Astrocyte of the spinal cord (primary cell): ENCODE measurements at regions not wholly inside any gene's neighbourhood (a gene's known extent, or its start where the extent isn't known, plus 50 kb on each side); places are given as distances from the start of the nearest gene placed in this dataset.
"Not testable (repeated sequence)": the region's sequence is repeated elsewhere in the genome, so short reads cannot be mapped to it uniquely, and the experiment has no call there.

Experiments
- DNase-seq: peaks from one replicate; pipeline ENCODE4 v3.0.0; 2011; ENCODE audit warnings: low read depth, low spot score
- H3K4me3 ChIP-seq: 2 replicates; pipeline ENCODE4 v1.5.1; 2011; ENCODE audit warnings: low read depth, mild to moderate bottlenecking, low read length, moderate library complexity
- in situ Hi-C: cut with HindIII; loops from 2 replicates; pipeline ENCODE4 v1.10.0; 2017; ENCODE audit warnings: low sequenced_read_pairs
- TF ChIP-seq, protein P1 (sequence below): IDR thresholded peaks from 2 replicates; pipeline ENCODE4 v1.5.1; 2012; ENCODE audit warnings: low read depth, mild to moderate bottlenecking, low read length, inconsistent platforms

DNA sequence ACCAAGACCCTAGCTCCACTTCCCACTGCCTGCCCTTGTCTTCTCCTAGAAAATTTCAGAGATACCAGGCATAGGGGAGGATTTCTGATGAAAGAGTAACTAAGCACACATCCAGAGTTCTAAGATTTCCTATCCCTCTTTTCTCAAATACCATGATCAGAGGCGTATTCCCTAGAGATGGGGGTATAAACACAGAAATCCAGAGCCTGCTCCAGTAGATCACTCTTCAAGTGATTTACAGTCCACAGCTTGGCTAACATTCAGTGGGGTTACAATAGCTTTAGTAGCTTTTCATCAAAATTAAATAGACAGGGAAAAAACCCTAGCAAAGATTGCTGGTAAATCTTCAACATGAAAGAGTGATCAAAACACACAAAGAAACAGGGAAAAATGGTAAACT, 800.7 kb upstream of the GRM7 start:
- TF ChIP-seq, protein P1, sequence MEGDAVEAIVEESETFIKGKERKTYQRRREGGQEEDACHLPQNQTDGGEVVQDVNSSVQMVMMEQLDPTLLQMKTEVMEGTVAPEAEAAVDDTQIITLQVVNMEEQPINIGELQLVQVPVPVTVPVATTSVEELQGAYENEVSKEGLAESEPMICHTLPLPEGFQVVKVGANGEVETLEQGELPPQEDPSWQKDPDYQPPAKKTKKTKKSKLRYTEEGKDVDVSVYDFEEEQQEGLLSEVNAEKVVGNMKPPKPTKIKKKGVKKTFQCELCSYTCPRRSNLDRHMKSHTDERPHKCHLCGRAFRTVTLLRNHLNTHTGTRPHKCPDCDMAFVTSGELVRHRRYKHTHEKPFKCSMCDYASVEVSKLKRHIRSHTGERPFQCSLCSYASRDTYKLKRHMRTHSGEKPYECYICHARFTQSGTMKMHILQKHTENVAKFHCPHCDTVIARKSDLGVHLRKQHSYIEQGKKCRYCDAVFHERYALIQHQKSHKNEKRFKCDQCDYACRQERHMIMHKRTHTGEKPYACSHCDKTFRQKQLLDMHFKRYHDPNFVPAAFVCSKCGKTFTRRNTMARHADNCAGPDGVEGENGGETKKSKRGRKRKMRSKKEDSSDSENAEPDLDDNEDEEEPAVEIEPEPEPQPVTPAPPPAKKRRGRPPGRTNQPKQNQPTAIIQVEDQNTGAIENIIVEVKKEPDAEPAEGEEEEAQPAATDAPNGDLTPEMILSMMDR = no peak

DNA sequence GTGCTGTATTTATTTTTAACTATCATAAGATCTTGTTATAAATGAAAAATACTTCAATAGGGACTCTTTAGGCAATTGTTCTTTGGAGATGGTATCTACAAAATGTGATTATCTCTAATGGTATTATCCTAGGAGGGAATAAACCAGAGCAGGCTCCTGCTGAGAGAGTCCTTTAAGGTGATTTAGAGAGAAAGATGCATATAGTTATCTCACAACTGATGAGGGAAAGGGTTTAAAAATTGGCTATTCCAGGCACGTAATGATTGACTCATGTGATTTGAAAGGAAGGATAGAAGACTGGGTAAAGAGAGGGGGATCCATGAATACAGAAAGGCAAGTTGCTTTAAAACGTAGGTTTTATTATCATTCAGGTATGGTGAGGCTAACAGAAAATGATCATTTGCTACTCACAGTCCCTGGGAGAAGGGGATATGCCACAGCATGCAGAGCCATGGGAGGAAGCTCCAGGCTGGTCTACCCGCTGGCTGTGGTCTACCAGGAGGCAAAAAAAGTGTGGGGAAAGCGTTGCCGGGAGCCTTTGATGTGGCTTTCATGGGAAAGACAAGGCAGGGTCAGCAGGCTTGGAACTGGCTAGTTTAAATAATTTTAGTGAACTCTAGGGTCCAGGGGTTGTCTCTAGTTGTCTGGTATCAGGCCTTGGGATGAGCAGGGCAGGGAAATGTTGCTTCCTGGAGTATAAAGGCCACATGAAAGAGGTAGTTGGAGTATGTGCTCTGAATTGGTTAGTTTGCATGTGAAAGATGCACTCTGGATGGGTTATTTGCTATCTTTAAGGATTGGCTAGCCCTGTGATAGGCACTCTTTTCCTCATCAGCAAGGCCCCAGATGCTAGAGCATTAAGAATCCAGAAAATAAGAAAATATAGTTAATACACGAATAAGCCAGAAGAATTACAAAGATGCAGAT, 798.4 kb upstream of the GRM7 start:
- TF ChIP-seq, protein P1 = no peak
- no peak for DNase-seq
- no peak overlapping the region for H3K4me3 ChIP-seq
- in situ Hi-C loops = no loop called here

More for the DNA sequence above, 800.7 kb upstream of the GRM7 start:
- no peak overlapping the region for H3K4me3 ChIP-seq
- in situ Hi-C loops = no loop called here
- no peak for DNase-seq

DNA sequence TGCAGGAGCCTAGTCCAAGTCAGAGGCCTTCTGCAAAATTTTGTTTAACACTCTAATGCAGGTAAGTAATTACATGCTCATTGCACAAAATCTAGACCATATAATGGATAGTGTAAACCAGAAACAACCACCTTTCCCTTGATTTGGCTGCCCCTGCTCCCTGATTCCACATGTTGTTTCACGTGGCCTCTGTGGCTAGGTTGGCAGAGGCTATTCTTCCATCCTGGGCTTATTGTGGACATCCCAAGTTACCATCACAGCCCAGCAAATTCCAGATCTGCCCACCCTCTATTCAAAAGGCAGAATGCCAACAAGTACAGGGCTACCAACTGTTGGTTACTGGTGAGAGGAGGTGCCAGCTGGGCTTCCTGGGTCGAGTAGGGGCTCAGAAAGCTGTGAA, 794.5 kb upstream of the GRM7 start:
- TF ChIP-seq, protein P1 = no peak
- DNase-seq = no peak
- no peak overlapping the region for H3K4me3 ChIP-seq
- in situ Hi-C loops = no loop called here

DNA sequence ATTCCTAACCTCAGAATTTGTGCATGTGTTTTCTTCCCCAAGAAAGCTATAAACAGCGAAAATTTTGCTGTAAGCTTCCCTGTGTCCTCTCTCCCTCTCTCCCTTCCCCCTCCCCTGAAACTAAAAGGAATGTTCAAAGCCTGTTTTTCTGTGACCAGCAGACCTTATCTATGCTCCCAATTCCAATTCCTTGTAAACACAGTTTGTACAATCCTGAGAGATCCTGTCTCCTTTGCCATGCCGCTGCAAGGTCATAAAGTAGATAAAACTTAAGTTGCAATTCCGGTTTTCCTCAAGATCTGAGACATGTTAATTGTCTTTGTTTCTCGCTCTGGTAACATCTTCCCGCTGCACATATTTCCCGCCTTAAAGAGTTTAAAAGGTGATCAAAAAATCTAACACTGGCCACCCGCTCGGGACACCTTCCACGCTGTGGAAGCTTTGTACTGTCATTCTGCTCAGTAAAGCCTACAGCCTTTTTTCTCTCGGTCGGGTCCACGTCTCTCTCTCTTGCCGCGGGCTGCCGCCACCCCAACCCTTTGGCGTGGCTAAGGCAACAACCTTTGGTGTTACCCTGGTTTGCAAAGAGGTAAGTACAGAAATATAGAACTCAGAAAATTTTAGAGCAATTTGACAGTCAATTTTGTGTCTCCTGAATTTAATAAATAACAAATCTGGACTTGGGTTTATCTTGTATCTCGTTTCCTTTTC, 793.9 kb upstream of the GRM7 start:
- H3K4me3 ChIP-seq, in situ Hi-C loops, DNase-seq: not testable (repeated sequence)

DNA sequence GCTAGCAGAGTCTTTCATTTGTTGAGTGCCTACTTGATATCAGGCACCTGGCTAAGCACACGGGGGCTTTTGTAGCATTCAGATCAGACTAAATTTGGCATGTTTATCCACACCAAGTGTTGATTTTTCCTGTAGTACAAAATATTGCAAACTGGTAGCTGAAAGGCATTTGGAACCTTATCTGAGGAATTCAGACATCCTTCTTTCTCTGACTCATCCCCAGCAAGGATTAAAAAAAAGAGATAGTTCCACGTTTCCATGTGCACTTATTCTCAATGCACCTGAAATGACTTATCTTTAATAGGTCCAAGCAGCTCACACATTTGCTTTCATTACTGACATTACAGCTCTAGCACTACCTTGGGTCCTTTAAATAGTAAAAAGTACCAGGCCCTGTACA, 786.0 kb upstream of the GRM7 start:
- TF ChIP-seq, protein P1 = no peak
- no peak overlapping the region for H3K4me3 ChIP-seq
- in situ Hi-C loops = no loop called here
- DNase-seq = no peak

DNA sequence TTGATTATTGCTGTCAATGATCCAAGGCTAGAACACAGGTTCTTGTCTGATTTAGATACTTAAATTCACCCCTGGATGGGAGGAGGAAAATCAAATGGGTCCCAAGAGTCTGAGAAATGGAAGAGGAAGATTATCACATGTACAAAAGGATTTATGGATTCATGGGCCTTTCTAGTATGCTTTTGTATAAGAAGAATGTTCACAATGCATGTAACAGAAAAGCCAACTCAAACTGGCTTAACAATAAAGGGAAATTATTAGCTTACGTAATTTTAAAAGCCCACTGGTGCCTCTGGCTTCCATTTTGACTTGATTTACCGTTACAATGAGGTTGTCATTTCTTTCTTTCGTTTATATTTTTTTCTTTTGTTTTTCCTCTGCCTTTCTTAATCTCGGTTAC, 782.5 kb upstream of the GRM7 start:
- H3K4me3 ChIP-seq = no peak overlapping the region
- in situ Hi-C loops = no loop called here
- DNase-seq = no peak
- TF ChIP-seq, protein P1 = no peak

DNA sequence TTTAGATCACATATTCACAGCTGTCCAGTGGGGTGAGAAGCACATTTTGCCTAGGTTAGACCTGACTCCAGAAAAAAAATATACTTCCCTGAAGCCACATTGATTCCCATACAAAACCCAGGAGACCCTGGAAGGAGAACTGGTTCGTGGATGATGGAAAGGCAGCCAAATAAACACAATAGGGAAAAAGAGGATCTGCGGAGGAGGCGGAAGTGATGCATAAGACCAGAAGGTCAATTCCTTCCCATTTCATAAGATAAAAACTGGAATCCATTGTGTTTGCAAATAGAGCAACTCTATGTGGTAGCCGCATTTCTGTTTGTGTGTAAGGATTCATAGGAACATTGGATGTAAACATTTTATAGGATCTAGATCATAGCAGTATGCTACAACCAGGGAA, 781.9 kb upstream of the GRM7 start:
- DNase-seq = no peak
- TF ChIP-seq, protein P1 = no peak
- in situ Hi-C loops = no loop called here
- H3K4me3 ChIP-seq = no peak overlapping the region
